Bronchial epithelial cell (primary cell): ENCODE measurements at regions not wholly inside any gene's neighbourhood (a gene's known extent, or its start where the extent isn't known, plus 50 kb on each side); places are given as distances from the start of the nearest gene placed in this dataset.

Source experiments
- DNase-seq: peaks from one replicate; pipeline ENCODE4 v3.0.0-alpha.2; 2010; ENCODE audit warnings: low read depth
- FAIRE-seq: peaks from 2 replicates; lab custom pipeline; 2011; peaks lifted over from hg19 to GRCh38; lab: Jason Lieb, UNC
- H3K27me3 ChIP-seq: 2 replicates; pipeline ENCODE4 v1.5.1; 2011; ENCODE audit warnings: low read length; ENCODE audit not compliant: control insufficient read depth, insufficient read depth
- H3K36me3 ChIP-seq: 2 replicates; pipeline ENCODE4 v1.5.1; 2011; ENCODE audit warnings: low read length; ENCODE audit not compliant: control insufficient read depth, insufficient read depth
- H3K4me3 ChIP-seq: 2 replicates; pipeline ENCODE4 v1.5.1; 2011; ENCODE audit warnings: mild to moderate bottlenecking, low read depth, low read length, control low read depth
- CTCF ChIP-seq: IDR thresholded peaks from 2 replicates; pipeline ENCODE4 v1.5.1; 2011; ENCODE audit warnings: mild to moderate bottlenecking, moderate library complexity, low read length, control low read depth, inconsistent platforms; ENCODE audit not compliant: insufficient read depth, severe bottlenecking

- no peak for DNase-seq
- TF ChIP-seq CTCF, result no peak
- FAIRE-seq, result no peak
- H3K36me3 ChIP-seq, result no peaks in the 10 kb centered on the region
- H3K4me3 ChIP-seq, result no peak overlapping the region
- H3K27me3 ChIP-seq, result no peaks in the 10 kb centered on the region
Measured at GRCh38 chr2:176769021-176769420, 443.6 kb upstream of the HNRNPA3 start.

GRCh38 chr2:176769499-176770370 lies 442.9 kb upstream of the HNRNPA3 start:
- DNase-seq, result no peak

GRCh38 chr2:176772816-176773215 lies 439.8 kb upstream of the HNRNPA3 start:
- Histone ChIP-seq H3K27me3 (no peaks in the 10 kb centered on the region), H3K4me3 (no peak overlapping the region), H3K36me3 (no peaks in the 10 kb centered on the region)
- FAIRE-seq, result no peak
- no peak for TF ChIP-seq CTCF
- DNase-seq, result no peak

More at GRCh38 chr2:176769499-176770370, 442.9 kb upstream of the HNRNPA3 start:
- Histone ChIP-seq H3K27me3 (no peaks in the 10 kb centered on the region), H3K4me3 (no peak overlapping the region), H3K36me3 (no peaks in the 10 kb centered on the region)
- FAIRE-seq, result peak; percentile 7
- no peak for TF ChIP-seq CTCF

DNA sequence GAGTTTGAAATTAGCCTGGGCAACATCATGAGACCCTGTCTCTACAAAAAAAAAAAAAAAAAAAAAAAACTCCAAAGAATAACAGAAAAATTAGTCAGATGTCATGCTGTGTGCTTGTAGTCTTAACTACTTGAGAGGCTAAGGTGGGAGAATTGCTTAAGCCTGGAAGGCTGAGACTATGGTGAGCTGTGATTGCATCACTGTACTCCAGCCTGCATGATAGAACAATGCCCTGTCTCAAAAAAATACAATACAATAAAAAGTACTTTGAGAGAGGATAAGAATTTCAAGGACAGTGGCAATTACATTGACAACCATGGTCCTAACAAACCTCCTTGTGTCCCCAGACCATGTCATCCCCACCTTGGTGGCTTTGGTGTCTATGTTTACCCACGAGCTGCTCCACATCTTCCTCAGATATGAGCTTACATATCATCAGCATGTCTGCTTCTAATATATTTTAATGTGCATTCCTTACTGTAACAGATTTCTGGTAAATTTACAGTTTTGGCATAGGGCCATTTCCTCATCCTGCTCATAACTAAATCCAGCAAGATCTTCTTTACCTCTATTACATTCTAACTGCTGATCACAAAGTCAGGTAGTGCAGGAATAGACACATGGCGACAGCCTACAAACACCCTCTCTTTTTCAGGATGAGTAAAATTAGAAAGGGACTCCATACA lies 437.7 kb upstream of the HNRNPA3 start:
- no peaks in the 10 kb centered on the region for H3K36me3 ChIP-seq
- FAIRE-seq (no peak), DNase-seq (peak; percentile 10)
- no peak for TF ChIP-seq CTCF
- H3K27me3 ChIP-seq, result no peaks in the 10 kb centered on the region
- no peak overlapping the region for H3K4me3 ChIP-seq

DNA sequence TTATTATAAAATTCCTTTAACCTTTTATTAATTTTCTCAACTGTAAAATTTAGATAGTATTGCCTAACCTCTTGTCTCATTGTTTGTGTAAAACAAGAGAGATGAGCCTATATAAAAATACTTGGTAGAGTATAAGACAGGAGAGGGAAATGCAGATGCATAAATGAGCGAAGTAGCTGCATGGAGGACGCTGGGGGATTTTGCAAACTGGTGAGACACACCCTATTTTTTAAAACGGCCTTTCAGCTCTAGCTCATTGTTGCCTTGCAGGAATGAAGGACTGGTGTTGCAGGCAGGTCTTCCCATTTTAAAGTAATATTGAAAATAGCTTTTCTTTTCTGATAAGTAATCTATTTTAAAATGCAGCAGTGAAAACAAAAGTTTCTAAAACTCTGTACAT lies 435.3 kb upstream of the HNRNPA3 start:
- FAIRE-seq (no peak), DNase-seq (no peak)
- H3K4me3 ChIP-seq, result no peak overlapping the region
- H3K36me3 ChIP-seq, result no peaks in the 10 kb centered on the region
- no peaks in the 10 kb centered on the region for H3K27me3 ChIP-seq
- TF ChIP-seq CTCF, result no peak
